HEK293 (cell line): ENCODE measurements at regions not wholly inside any gene's neighbourhood (a gene's known extent, or its start where the extent isn't known, plus 50 kb on each side); places are given as distances from the start of the nearest gene placed in this dataset.
"Not testable (repeated sequence)": the region's sequence is repeated elsewhere in the genome, so short reads cannot be mapped to it uniquely, and the experiment has no call there.

Source experiments
- CTCF ChIA-PET: fragments of 350-600 bp; formaldehyde crosslinking; extraction: SDS; loops from one replicate; lab custom pipeline; 2021; ENCODE audit warnings: antibody characterized with exemption; lab: Yijun Ruan, JAX
- POLR2A ChIA-PET: fragments of 300-600 bp; formaldehyde crosslinking; extraction: SDS; loops from one replicate; lab custom pipeline; 2020; ENCODE audit warnings: antibody characterized with exemption, inconsistent platforms; lab: Yijun Ruan, JAX
- H3K27ac ChIP-seq: fragments of 200-500 bp; sonication (Bioruptor generic); 2 replicates; pipeline ENCODE4 v1.5.1; 2014; ENCODE audit warnings: low read depth, low read length, control low read depth, inconsistent platforms; ENCODE audit errors: extremely low read depth
- H3K36me3 ChIP-seq, 2 experiments: fragments of 200-500 bp in 1 of 2; sonication (Bioruptor generic) in 1 of 2; 1 replicate in 1 of 2; 2 replicates in 1 of 2; pipeline ENCODE4 v1.5.1; 2014 to 2017; ENCODE audit warnings: inconsistent platforms in 2 of 2, low read length in 2 of 2; ENCODE audit not compliant: control insufficient read depth in 2 of 2, insufficient read depth in 1 of 2
- H3K4me1 ChIP-seq: fragments of 200-500 bp; sonication (Bioruptor generic); 2 replicates; pipeline ENCODE4 v1.5.1; 2014; ENCODE audit warnings: mild to moderate bottlenecking, low read length, inconsistent platforms; ENCODE audit not compliant: control insufficient read depth, insufficient read depth
- H3K4me3 ChIP-seq: 2 replicates; pipeline ENCODE4 v1.5.1; 2011; ENCODE audit warnings: low read depth, mild to moderate bottlenecking, control low read depth, low read length, moderate library complexity
- H3K9me3 ChIP-seq: fragments of 200-500 bp; sonication (Bioruptor generic); 2 replicates; pipeline ENCODE4 v1.5.1; 2014; ENCODE audit warnings: low read depth, low read length, inconsistent platforms; ENCODE audit not compliant: control insufficient read depth, insufficient read depth
- AEBP2 ChIP-seq: fragments of 450-650 bp; formaldehyde crosslinking; IDR thresholded peaks from 2 replicates; pipeline ENCODE4 v1.5.1; 2016; ENCODE audit warnings: missing biosample characterization, missing genetic modification characterization, borderline replicate concordance
- BCL6B ChIP-seq: fragments of 450-650 bp; formaldehyde crosslinking; IDR thresholded peaks from 2 replicates; pipeline ENCODE4 v1.5.1; 2017; ENCODE audit warnings: missing biosample characterization, missing genetic modification characterization
- MZF1 ChIP-seq: fragments of 450-650 bp; formaldehyde crosslinking; IDR thresholded peaks from 2 replicates; pipeline ENCODE4 v1.5.1; 2017; ENCODE audit warnings: missing biosample characterization, missing genetic modification characterization, borderline replicate concordance
- PBX3 ChIP-seq: sonication (generic); formaldehyde crosslinking; IDR thresholded peaks from 2 replicates; pipeline ENCODE4 v1.8.1; 2022; ENCODE audit warnings: mild to moderate bottlenecking, moderate library complexity, missing genetic modification reagents
- PRDM1 ChIP-seq: fragments of 450-650 bp; formaldehyde crosslinking; IDR thresholded peaks from 2 replicates; pipeline ENCODE4; 2016; ENCODE audit warnings: missing biosample characterization, missing genetic modification characterization
- REST ChIP-seq: fragments of 450-650 bp; formaldehyde crosslinking; IDR thresholded peaks from 2 replicates; pipeline ENCODE4 v1.5.1; 2016; ENCODE audit warnings: missing biosample characterization, missing genetic modification characterization
- SALL2 ChIP-seq: fragments of 450-650 bp; formaldehyde crosslinking; IDR thresholded peaks from 2 replicates; pipeline ENCODE4 v1.5.0; 2017; ENCODE audit warnings: missing biosample characterization, mild to moderate bottlenecking, missing genetic modification characterization, borderline replicate concordance
- ZBTB8A ChIP-seq: fragments of 450-650 bp; formaldehyde crosslinking; IDR thresholded peaks from 2 replicates; pipeline ENCODE4 v1.5.1; 2016; ENCODE audit warnings: missing biosample characterization, missing genetic modification characterization
- ZFHX2 ChIP-seq: fragments of 450-650 bp; formaldehyde crosslinking; conservative IDR thresholded peaks from 2 replicates; pipeline ENCODE4 v1.5.1; 2016; ENCODE audit warnings: missing biosample characterization, missing genetic modification characterization
- ZFP41 ChIP-seq: fragments of 450-650 bp; formaldehyde crosslinking; IDR thresholded peaks from 2 replicates; pipeline ENCODE4 v1.5.1; 2016; ENCODE audit warnings: missing biosample characterization, missing genetic modification characterization, borderline replicate concordance
- ZNF10 ChIP-seq: fragments of 450-650 bp; formaldehyde crosslinking; IDR thresholded peaks from 2 replicates; pipeline ENCODE4 v1.5.1; 2017; ENCODE audit warnings: missing biosample characterization, missing genetic modification characterization
- ZNF114 ChIP-seq: fragments of 450-650 bp; formaldehyde crosslinking; IDR thresholded peaks from 2 replicates; pipeline ENCODE4 v1.5.0; 2017; ENCODE audit warnings: missing biosample characterization, missing genetic modification characterization
- ZNF140 ChIP-seq: fragments of 450-650 bp; formaldehyde crosslinking; IDR thresholded peaks from 2 replicates; pipeline ENCODE4 v1.5.1; 2016; ENCODE audit warnings: missing biosample characterization, missing genetic modification characterization
- ZNF174 ChIP-seq: fragments of 450-650 bp; formaldehyde crosslinking; IDR thresholded peaks from 2 replicates; pipeline ENCODE4 v1.5.0; 2017; ENCODE audit warnings: missing biosample characterization, mild to moderate bottlenecking, missing genetic modification characterization
- ZNF221 ChIP-seq: fragments of 450-650 bp; formaldehyde crosslinking; IDR thresholded peaks from 2 replicates; pipeline ENCODE4 v1.5.1; 2017; ENCODE audit warnings: missing biosample characterization, missing genetic modification characterization, borderline replicate concordance
- ZNF366 ChIP-seq: fragments of 450-650 bp; formaldehyde crosslinking; conservative IDR thresholded peaks from 2 replicates; pipeline ENCODE4 v1.5.1; 2016; ENCODE audit warnings: missing biosample characterization, missing genetic modification characterization
- ZNF398 ChIP-seq: fragments of 450-650 bp; formaldehyde crosslinking; IDR thresholded peaks from 2 replicates; pipeline ENCODE4 v1.5.1; 2017; ENCODE audit warnings: missing biosample characterization, missing genetic modification characterization
- ZNF521 ChIP-seq: fragments of 450-650 bp; formaldehyde crosslinking; IDR thresholded peaks from 2 replicates; pipeline ENCODE4 v1.5.1; 2017; ENCODE audit warnings: missing biosample characterization, mild to moderate bottlenecking, missing genetic modification characterization
- ZNF529 ChIP-seq: fragments of 450-650 bp; formaldehyde crosslinking; IDR thresholded peaks from 2 replicates; pipeline ENCODE4 v1.5.1; 2017; ENCODE audit warnings: missing genetic modification characterization, missing biosample characterization; ENCODE audit not compliant: insufficient replicate concordance
- ZNF544 ChIP-seq: fragments of 450-650 bp; formaldehyde crosslinking; IDR thresholded peaks from 2 replicates; pipeline ENCODE4 v1.5.0; 2017; ENCODE audit warnings: missing biosample characterization, missing genetic modification characterization
- ZNF548 ChIP-seq: fragments of 450-650 bp; formaldehyde crosslinking; IDR thresholded peaks from 2 replicates; pipeline ENCODE4 v1.5.1; 2016; ENCODE audit warnings: missing biosample characterization, missing genetic modification characterization
- ZNF555 ChIP-seq: fragments of 450-650 bp; formaldehyde crosslinking; conservative IDR thresholded peaks from 2 replicates; pipeline ENCODE4 v1.5.1; 2017; ENCODE audit warnings: missing biosample characterization, mild to moderate bottlenecking, missing genetic modification characterization, inconsistent platforms
- ZNF791 ChIP-seq: fragments of 450-650 bp; formaldehyde crosslinking; IDR thresholded peaks from 2 replicates; pipeline ENCODE4 v1.5.1; 2016; ENCODE audit warnings: missing biosample characterization, missing genetic modification characterization

GRCh38 chr13:62450759-62451158 lies 1035.1 kb upstream of the PCDH20 start:
- H3K9me3 ChIP-seq = no peaks in the 10 kb centered on the region
- ChIA-PET CTCF (no interaction called here), POLR2A (no interaction called here)
- H3K27ac ChIP-seq = no peak overlapping the region
- H3K4me1 ChIP-seq = no peaks in the 10 kb centered on the region
- no peaks in the 10 kb centered on the region for H3K36me3 ChIP-seq
- no peak for TF ChIP-seq ZFP41 (tag by site-specific recombination)
- TF ChIP-seq REST (tag by site-specific recombination) = no peak
- no peak for TF ChIP-seq ZNF548 (tag by site-specific recombination)
- TF ChIP-seq ZNF221 (tag by site-specific recombination) = no peak
- TF ChIP-seq ZNF521 (tag by site-specific recombination) = no peak
- no peak for TF ChIP-seq PRDM1
- TF ChIP-seq ZBTB8A (tag by site-specific recombination) = no peak
- no peak for TF ChIP-seq MZF1 (tag by site-specific recombination)
- TF ChIP-seq ZFHX2 (tag by site-specific recombination) = no peak
- no peak for TF ChIP-seq AEBP2 (tag by site-specific recombination)
- TF ChIP-seq ZNF529 (tag by site-specific recombination) = no peak
- TF ChIP-seq ZNF555 (tag by site-specific recombination) = no peak
- no peak overlapping the region for H3K4me3 ChIP-seq

- CTCF ChIA-PET, H3K27ac ChIP-seq, H3K9me3 ChIP-seq, H3K4me1 ChIP-seq, H3K36me3 ChIP-seq, POLR2A ChIA-PET, H3K4me3 ChIP-seq: not testable (repeated sequence)
These were observed 1032.2 kb upstream of the PCDH20 start for GRCh38 chr13:62447771-62448382.

GRCh38 chr13:62444805-62445204 lies 1029.2 kb upstream of the PCDH20 start:
- POLR2A ChIA-PET = no interaction called here
- Histone ChIP-seq H3K27ac (no peak overlapping the region), H3K36me3 (no peaks in the 10 kb centered on the region), H3K4me1 (no peaks in the 10 kb centered on the region), H3K9me3 (no peaks in the 10 kb centered on the region), H3K4me3 (no peak overlapping the region)
- CTCF ChIA-PET = no interaction called here
- no peak for TF ChIP-seq ZNF140
- TF ChIP-seq ZNF10 (tag by site-specific recombination) = no peak
- TF ChIP-seq ZNF544 (tag by site-specific recombination) = no peak
- no peak for TF ChIP-seq ZNF114 (tag by site-specific recombination)
- no peak for TF ChIP-seq SALL2 (tag by site-specific recombination)
- TF ChIP-seq ZNF174 (tag by site-specific recombination) = no peak
- TF ChIP-seq ZNF366 (tag by site-specific recombination) = no peak
- no peak for TF ChIP-seq ZNF398 (tag by site-specific recombination)
- TF ChIP-seq BCL6B (tag by site-specific recombination) = no peak
- TF ChIP-seq PBX3 (CRISPR knock-in tag) = no peak
- TF ChIP-seq ZNF791 (tag by site-specific recombination) = no peak
